HEK293 (cell line): ENCODE measurements at regions not wholly inside any gene's neighbourhood (a gene's known extent, or its start where the extent isn't known, plus 50 kb on each side); places are given as distances from the start of the nearest gene placed in this dataset.

ENCODE experiments used
- CTCF ChIA-PET: fragments of 350-600 bp; formaldehyde crosslinking; extraction: SDS; loops from one replicate; lab custom pipeline; 2021; ENCODE audit warnings: antibody characterized with exemption; lab: Yijun Ruan, JAX
- POLR2A ChIA-PET: fragments of 300-600 bp; formaldehyde crosslinking; extraction: SDS; loops from one replicate; lab custom pipeline; 2020; ENCODE audit warnings: antibody characterized with exemption, inconsistent platforms; lab: Yijun Ruan, JAX
- H3K27ac ChIP-seq: fragments of 200-500 bp; sonication (Bioruptor generic); 2 replicates; pipeline ENCODE4 v1.5.1; 2014; ENCODE audit warnings: low read depth, low read length, control low read depth, inconsistent platforms; ENCODE audit errors: extremely low read depth
- H3K36me3 ChIP-seq, 2 experiments: fragments of 200-500 bp in 1 of 2; sonication (Bioruptor generic) in 1 of 2; 1 replicate in 1 of 2; 2 replicates in 1 of 2; pipeline ENCODE4 v1.5.1; 2014 to 2017; ENCODE audit warnings: inconsistent platforms in 2 of 2, low read length in 2 of 2; ENCODE audit not compliant: control insufficient read depth in 2 of 2, insufficient read depth in 1 of 2
- H3K4me1 ChIP-seq: fragments of 200-500 bp; sonication (Bioruptor generic); 2 replicates; pipeline ENCODE4 v1.5.1; 2014; ENCODE audit warnings: mild to moderate bottlenecking, low read length, inconsistent platforms; ENCODE audit not compliant: control insufficient read depth, insufficient read depth
- H3K4me3 ChIP-seq: 2 replicates; pipeline ENCODE4 v1.5.1; 2011; ENCODE audit warnings: low read depth, mild to moderate bottlenecking, control low read depth, low read length, moderate library complexity
- H3K9me3 ChIP-seq: fragments of 200-500 bp; sonication (Bioruptor generic); 2 replicates; pipeline ENCODE4 v1.5.1; 2014; ENCODE audit warnings: low read depth, low read length, inconsistent platforms; ENCODE audit not compliant: control insufficient read depth, insufficient read depth
- HOXA7 ChIP-seq: sonication (generic); formaldehyde crosslinking; IDR thresholded peaks from 2 replicates; pipeline ENCODE4 v1.8.1; 2022; ENCODE audit warnings: missing genetic modification reagents, borderline replicate concordance
- HOXC10 ChIP-seq: sonication (generic); formaldehyde crosslinking; IDR thresholded peaks from 2 replicates; pipeline ENCODE4 v1.8.1; 2023; ENCODE audit warnings: mild to moderate bottlenecking, missing genetic modification reagents
- IKZF3 ChIP-seq: fragments of 450-650 bp; IDR thresholded peaks from 2 replicates; pipeline ENCODE4 v1.5.0; 2018; ENCODE audit warnings: missing biosample characterization, mild to moderate bottlenecking, missing genetic modification characterization, moderate library complexity
- SCRT1 ChIP-seq: fragments of 450-650 bp; formaldehyde crosslinking; IDR thresholded peaks from 2 replicates; pipeline ENCODE4 v1.5.1; 2016; ENCODE audit warnings: missing biosample characterization, missing genetic modification characterization, borderline replicate concordance
- TRIM28 ChIP-seq: IDR thresholded peaks from 2 replicates; pipeline ENCODE4 v1.6.1; 2011; ENCODE audit warnings: low read length, control low read depth, borderline replicate concordance
- ZBTB21 ChIP-seq: fragments of 450-650 bp; formaldehyde crosslinking; IDR thresholded peaks from 2 replicates; pipeline ENCODE4 v1.5.1; 2017; ENCODE audit warnings: missing biosample characterization, missing genetic modification characterization
- ZFP41 ChIP-seq: fragments of 450-650 bp; formaldehyde crosslinking; IDR thresholded peaks from 2 replicates; pipeline ENCODE4 v1.5.1; 2016; ENCODE audit warnings: missing biosample characterization, missing genetic modification characterization, borderline replicate concordance
- ZNF10 ChIP-seq: fragments of 450-650 bp; formaldehyde crosslinking; IDR thresholded peaks from 2 replicates; pipeline ENCODE4 v1.5.1; 2017; ENCODE audit warnings: missing biosample characterization, missing genetic modification characterization
- ZNF132 ChIP-seq: fragments of 450-650 bp; formaldehyde crosslinking; IDR thresholded peaks from 2 replicates; pipeline ENCODE4 v1.5.1; 2017; ENCODE audit warnings: missing biosample characterization, missing genetic modification characterization, borderline replicate concordance
- ZNF341 ChIP-seq: fragments of 450-650 bp; formaldehyde crosslinking; IDR thresholded peaks from 2 replicates; pipeline ENCODE4; 2016; ENCODE audit warnings: low read depth, missing biosample characterization, missing genetic modification characterization
- ZNF37A ChIP-seq: fragments of 450-650 bp; IDR thresholded peaks from 2 replicates; pipeline ENCODE4 v1.5.1; 2018; ENCODE audit warnings: missing biosample characterization, missing genetic modification characterization
- ZNF510 ChIP-seq: fragments of 450-650 bp; formaldehyde crosslinking; IDR thresholded peaks from 2 replicates; pipeline ENCODE4 v1.5.1; 2018; ENCODE audit warnings: mild to moderate bottlenecking, missing genetic modification characterization, missing biosample characterization; ENCODE audit not compliant: insufficient replicate concordance
- ZNF521 ChIP-seq: fragments of 450-650 bp; formaldehyde crosslinking; IDR thresholded peaks from 2 replicates; pipeline ENCODE4 v1.5.1; 2017; ENCODE audit warnings: missing biosample characterization, mild to moderate bottlenecking, missing genetic modification characterization
- ZNF571 ChIP-seq: fragments of 450-650 bp; formaldehyde crosslinking; IDR thresholded peaks from 2 replicates; pipeline ENCODE4 v1.5.0; 2017; ENCODE audit warnings: missing biosample characterization, missing genetic modification characterization
- ZNF585B ChIP-seq: fragments of 450-650 bp; formaldehyde crosslinking; IDR thresholded peaks from 2 replicates; pipeline ENCODE4 v1.5.1; 2016; ENCODE audit warnings: missing biosample characterization, missing genetic modification characterization
- ZNF600 ChIP-seq: fragments of 450-650 bp; formaldehyde crosslinking; IDR thresholded peaks from 2 replicates; pipeline ENCODE4 v1.5.1; 2016; ENCODE audit warnings: missing biosample characterization, missing genetic modification characterization
- ZNF623 ChIP-seq: fragments of 450-650 bp; formaldehyde crosslinking; IDR thresholded peaks from 2 replicates; pipeline ENCODE4 v1.5.1; 2016; ENCODE audit warnings: missing biosample characterization, missing genetic modification characterization
- ZNF677 ChIP-seq: fragments of 450-650 bp; IDR thresholded peaks from 2 replicates; pipeline ENCODE4 v1.5.0; 2018; ENCODE audit warnings: missing biosample characterization, mild to moderate bottlenecking, missing genetic modification characterization, moderate library complexity
- ZNF791 ChIP-seq: fragments of 450-650 bp; formaldehyde crosslinking; IDR thresholded peaks from 2 replicates; pipeline ENCODE4 v1.5.1; 2016; ENCODE audit warnings: missing biosample characterization, missing genetic modification characterization
- TF ChIP-seq, protein P1 (sequence below): fragments of 450-650 bp; formaldehyde crosslinking; IDR thresholded peaks from 2 replicates; pipeline ENCODE4 v1.5.1; 2017; ENCODE audit warnings: missing biosample characterization, missing genetic modification characterization
- TF ChIP-seq, protein P2 (sequence below): fragments of 450-650 bp; formaldehyde crosslinking; IDR thresholded peaks from 2 replicates; pipeline ENCODE4 v1.5.1; 2016; ENCODE audit warnings: missing biosample characterization, missing genetic modification characterization
- TF ChIP-seq, protein P3 (sequence below): fragments of 450-650 bp; formaldehyde crosslinking; IDR thresholded peaks from 2 replicates; pipeline ENCODE4 v1.5.1; 2016; ENCODE audit warnings: missing biosample characterization, missing genetic modification characterization

DNA sequence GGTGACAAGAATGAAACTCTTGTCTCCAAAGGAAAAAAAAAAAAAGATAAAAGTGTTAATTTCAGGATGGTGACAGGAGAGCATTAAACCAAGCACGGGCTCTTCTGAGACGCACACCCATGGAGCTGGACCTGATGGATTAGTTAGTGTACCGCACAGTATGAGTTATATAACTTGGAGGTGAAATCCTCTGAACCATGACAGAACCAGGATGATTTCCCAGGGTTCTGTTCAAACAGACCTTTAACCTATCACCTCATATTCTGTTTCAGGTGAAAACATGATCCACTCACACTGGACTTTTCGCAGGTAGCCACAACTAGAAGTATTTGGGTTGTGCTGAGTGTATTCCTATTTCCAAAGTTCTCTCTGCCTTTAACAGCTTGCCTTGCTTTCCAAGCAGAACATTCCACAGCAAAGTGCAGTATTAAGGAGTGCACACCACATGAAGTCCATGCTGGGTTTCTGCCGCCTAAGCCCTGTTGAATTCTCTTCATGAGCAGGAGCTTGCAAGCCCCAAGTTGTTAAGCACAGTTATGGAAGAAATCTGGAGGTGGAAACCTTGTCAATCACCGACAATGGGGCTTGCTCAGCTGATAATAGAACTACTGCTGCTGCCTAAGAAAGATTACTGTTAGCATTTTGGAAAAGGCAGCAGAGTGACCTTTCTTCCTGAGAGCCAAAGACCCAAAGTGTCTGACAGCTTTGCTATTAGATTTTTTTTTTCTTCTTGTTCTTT is 461.7 kb downstream of the TLE1 start:
- H3K4me1 ChIP-seq: no peaks in the 10 kb centered on the region
- H3K27ac ChIP-seq: no peak overlapping the region
- POLR2A ChIA-PET: no interaction called here
- CTCF ChIA-PET: interaction anchor here (0.6 kb wide), 1 partner anchor 96 kb away, joined by 4 read pairs; no protein-coding TSS in a partner anchor
- H3K9me3 ChIP-seq: no peaks in the 10 kb centered on the region
- no peak overlapping the region for H3K4me3 ChIP-seq
- H3K36me3 ChIP-seq: no peaks in the 10 kb centered on the region
- TF ChIP-seq, protein P1, sequence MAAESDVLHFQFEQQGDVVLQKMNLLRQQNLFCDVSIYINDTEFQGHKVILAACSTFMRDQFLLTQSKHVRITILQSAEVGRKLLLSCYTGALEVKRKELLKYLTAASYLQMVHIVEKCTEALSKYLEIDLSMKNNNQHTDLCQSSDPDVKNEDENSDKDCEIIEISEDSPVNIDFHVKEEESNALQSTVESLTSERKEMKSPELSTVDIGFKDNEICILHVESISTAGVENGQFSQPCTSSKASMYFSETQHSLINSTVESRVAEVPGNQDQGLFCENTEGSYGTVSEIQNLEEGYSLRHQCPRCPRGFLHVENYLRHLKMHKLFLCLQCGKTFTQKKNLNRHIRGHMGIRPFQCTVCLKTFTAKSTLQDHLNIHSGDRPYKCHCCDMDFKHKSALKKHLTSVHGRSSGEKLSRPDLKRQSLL (tag by site-specific recombination): no peak
- TF ChIP-seq ZNF585B (tag by site-specific recombination) (no peak), ZNF521 (no peak), HOXA7 (no peak), ZNF623 (tag by site-specific recombination) (no peak), ZNF10 (tag by site-specific recombination) (no peak), ZBTB21 (tag by site-specific recombination) (no peak), SCRT1 (tag by site-specific recombination) (no peak), ZFP41 (tag by site-specific recombination) (no peak), IKZF3 (tag by site-specific recombination) (no peak), ZNF791 (tag by site-specific recombination) (no peak), TRIM28 (no peak), ZNF37A (tag by site-specific recombination) (no peak), HOXC10 (no peak), ZNF600 (tag by site-specific recombination) (no peak), ZNF677 (tag by site-specific recombination) (no peak), ZNF571 (no peak)
- TF ChIP-seq, protein P2, sequence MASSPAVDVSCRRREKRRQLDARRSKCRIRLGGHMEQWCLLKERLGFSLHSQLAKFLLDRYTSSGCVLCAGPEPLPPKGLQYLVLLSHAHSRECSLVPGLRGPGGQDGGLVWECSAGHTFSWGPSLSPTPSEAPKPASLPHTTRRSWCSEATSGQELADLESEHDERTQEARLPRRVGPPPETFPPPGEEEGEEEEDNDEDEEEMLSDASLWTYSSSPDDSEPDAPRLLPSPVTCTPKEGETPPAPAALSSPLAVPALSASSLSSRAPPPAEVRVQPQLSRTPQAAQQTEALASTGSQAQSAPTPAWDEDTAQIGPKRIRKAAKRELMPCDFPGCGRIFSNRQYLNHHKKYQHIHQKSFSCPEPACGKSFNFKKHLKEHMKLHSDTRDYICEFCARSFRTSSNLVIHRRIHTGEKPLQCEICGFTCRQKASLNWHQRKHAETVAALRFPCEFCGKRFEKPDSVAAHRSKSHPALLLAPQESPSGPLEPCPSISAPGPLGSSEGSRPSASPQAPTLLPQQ (tag by site-specific recombination): no peak

DNA sequence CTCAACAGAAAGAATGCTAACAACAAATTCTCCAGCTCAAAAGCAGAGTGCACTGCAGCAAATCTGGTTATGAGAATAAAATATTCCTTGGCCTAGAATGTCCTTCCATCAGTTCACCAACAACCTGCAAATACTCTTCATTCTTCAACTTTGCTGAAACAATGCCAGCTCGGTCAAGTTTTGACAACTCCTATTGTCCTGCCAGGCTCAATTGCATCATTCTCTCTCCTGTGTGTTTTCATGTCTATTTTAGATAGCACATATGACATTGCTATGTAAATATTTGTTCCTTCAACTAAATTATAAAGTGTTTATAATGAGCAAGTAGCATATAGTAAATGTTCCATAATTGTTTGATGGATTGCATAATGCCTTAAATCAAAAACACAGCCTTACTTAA is 463.8 kb downstream of the TLE1 start:
- Histone ChIP-seq H3K4me1 (no peaks in the 10 kb centered on the region), H3K4me3 (no peak overlapping the region), H3K27ac (no peak overlapping the region), H3K9me3 (no peaks in the 10 kb centered on the region), H3K36me3 (no peaks in the 10 kb centered on the region)
- TF ChIP-seq ZNF510 (tag by site-specific recombination) (no peak), TRIM28 (no peak), ZNF677 (tag by site-specific recombination) (no peak), ZNF791 (tag by site-specific recombination) (no peak), ZNF132 (tag by site-specific recombination) (no peak), ZNF341 (no peak)
- TF ChIP-seq, protein P3, sequence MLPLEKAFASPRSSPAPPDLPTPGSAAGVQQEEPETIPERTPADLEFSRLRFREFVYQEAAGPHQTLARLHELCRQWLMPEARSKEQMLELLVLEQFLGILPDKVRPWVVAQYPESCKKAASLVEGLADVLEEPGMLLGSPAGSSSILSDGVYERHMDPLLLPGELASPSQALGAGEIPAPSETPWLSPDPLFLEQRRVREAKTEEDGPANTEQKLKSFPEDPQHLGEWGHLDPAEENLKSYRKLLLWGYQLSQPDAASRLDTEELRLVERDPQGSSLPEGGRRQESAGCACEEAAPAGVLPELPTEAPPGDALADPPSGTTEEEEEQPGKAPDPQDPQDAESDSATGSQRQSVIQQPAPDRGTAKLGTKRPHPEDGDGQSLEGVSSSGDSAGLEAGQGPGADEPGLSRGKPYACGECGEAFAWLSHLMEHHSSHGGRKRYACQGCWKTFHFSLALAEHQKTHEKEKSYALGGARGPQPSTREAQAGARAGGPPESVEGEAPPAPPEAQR (tag by site-specific recombination): no peak
- ChIA-PET CTCF (no interaction called here), POLR2A (no interaction called here)
